IMR-90 (cell line): ENCODE measurements at regions not wholly inside any gene's neighbourhood (a gene's known extent, or its start where the extent isn't known, plus 50 kb on each side); places are given as distances from the start of the nearest gene placed in this dataset.

Source experiments
- CEBPB ChIP-seq: IDR thresholded peaks from 2 replicates; pipeline ENCODE4 v1.6.1; 2012; ENCODE audit warnings: low read depth, low read length, improper control_type of control experiment
- CHD1 ChIP-seq: IDR thresholded peaks from 2 replicates; pipeline ENCODE4 v1.6.1; 2012; ENCODE audit warnings: low read depth, low read length, improper control_type of control experiment
- CTCF ChIP-seq: conservative IDR thresholded peaks from 2 replicates; pipeline ENCODE4 v1.5.1; 2012; ENCODE audit warnings: mild to moderate bottlenecking, low read depth, low read length, improper control_type of control experiment
- ELK1 ChIP-seq: fragments of 150-350 bp; IDR thresholded peaks from 2 replicates; pipeline ENCODE4 v1.6.1; 2016; ENCODE audit warnings: low read depth, mild to moderate bottlenecking, low read length, moderate library complexity, borderline replicate concordance
- FOS ChIP-seq: fragments of 150-350 bp; IDR thresholded peaks from 2 replicates; pipeline ENCODE4 v1.6.1; 2016; ENCODE audit warnings: low read depth, low read length
- MAFK ChIP-seq: IDR thresholded peaks from 2 replicates; pipeline ENCODE4 v1.6.1; 2012; ENCODE audit warnings: low read depth, low read length, improper control_type of control experiment
- MAZ ChIP-seq: IDR thresholded peaks from 2 replicates; pipeline ENCODE4 v1.6.1; 2012; ENCODE audit warnings: low read depth, mild to moderate bottlenecking, low read length, improper control_type of control experiment, moderate library complexity, borderline replicate concordance
- MXI1 ChIP-seq: IDR thresholded peaks from 2 replicates; pipeline ENCODE4 v1.6.1; 2012; ENCODE audit warnings: low read depth, mild to moderate bottlenecking, low read length, moderate library complexity, borderline replicate concordance
- POLR2A ChIP-seq: IDR thresholded peaks from 2 replicates; pipeline ENCODE4 v1.6.1; 2012; ENCODE audit warnings: mild to moderate bottlenecking, low read depth, low read length
- RAD21 ChIP-seq: IDR thresholded peaks from 2 replicates; pipeline ENCODE4 v1.6.1; 2012; ENCODE audit warnings: low read length, improper control_type of control experiment
- RCOR1 ChIP-seq: IDR thresholded peaks from 2 replicates; pipeline ENCODE4 v1.6.1; 2012; ENCODE audit warnings: mild to moderate bottlenecking, low read length, improper control_type of control experiment; ENCODE audit not compliant: insufficient replicate concordance
- RFX5 ChIP-seq: IDR thresholded peaks from 2 replicates; pipeline ENCODE4 v1.8.0; 2012; ENCODE audit warnings: low read depth, mild to moderate bottlenecking, low read length, moderate library complexity
- SMC3 ChIP-seq: fragments of 150-350 bp; IDR thresholded peaks from 2 replicates; pipeline ENCODE4 v1.6.1; 2016; ENCODE audit warnings: low read depth, mild to moderate bottlenecking, antibody characterized with exemption, low read length, moderate library complexity
- USF2 ChIP-seq: fragments of 150-350 bp; IDR thresholded peaks from 2 replicates; pipeline ENCODE4 v1.6.1; 2017; ENCODE audit warnings: mild to moderate bottlenecking, antibody characterized with exemption, low read length, low read depth

GRCh38 chr15:59812250-59812870 is 123.2 kb upstream of the BNIP2 start:
- no peak for TF ChIP-seq POLR2A
- no peak for TF ChIP-seq CTCF
- TF ChIP-seq MAZ = no peak
- no peak for TF ChIP-seq MXI1
- TF ChIP-seq USF2 = no peak
- TF ChIP-seq CEBPB = no peak
- TF ChIP-seq SMC3 = no peak
- no peak for TF ChIP-seq FOS
- TF ChIP-seq RCOR1 = no peak
- no peak for TF ChIP-seq RAD21
- no peak for TF ChIP-seq RFX5
- no peak for TF ChIP-seq ELK1
- no peak for TF ChIP-seq MAFK
- no peak for TF ChIP-seq CHD1
